LHCN-M2 (cell line): ENCODE measurements at regions not wholly inside any gene's neighbourhood (a gene's known extent, or its start where the extent isn't known, plus 50 kb on each side); places are given as distances from the start of the nearest gene placed in this dataset.
A peak's percentile ranks its signal among the peaks of the same experiment; 100 is the strongest.
"Not testable (repeated sequence)": the region's sequence is repeated elsewhere in the genome, so short reads cannot be mapped to it uniquely, and the experiment has no call there.

ENCODE experiments used
- DNase-seq: peaks from one replicate; pipeline ENCODE4 v3.0.0-alpha.2; 2012; ENCODE audit warnings: low read depth

DNA sequence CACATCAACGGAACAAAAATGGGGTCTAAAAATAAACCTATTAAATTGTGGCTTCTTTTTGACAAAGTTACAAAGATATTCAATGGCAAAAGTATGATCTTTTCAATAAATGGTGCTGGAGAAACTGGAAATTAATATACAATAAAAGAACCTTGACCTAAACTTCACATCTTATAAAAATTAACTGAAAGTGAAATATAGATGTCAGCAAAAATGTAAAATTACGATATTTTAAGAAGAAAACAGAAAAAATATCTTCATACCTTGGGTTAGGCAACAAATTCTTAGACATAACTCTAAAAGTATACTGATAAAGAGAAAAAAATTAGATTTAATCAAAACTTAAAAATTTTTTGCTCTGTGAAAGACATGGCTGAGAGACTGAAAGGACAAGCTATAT lies 1909.5 kb upstream of the CDH9 start:
- DNase-seq = no peak

DNA sequence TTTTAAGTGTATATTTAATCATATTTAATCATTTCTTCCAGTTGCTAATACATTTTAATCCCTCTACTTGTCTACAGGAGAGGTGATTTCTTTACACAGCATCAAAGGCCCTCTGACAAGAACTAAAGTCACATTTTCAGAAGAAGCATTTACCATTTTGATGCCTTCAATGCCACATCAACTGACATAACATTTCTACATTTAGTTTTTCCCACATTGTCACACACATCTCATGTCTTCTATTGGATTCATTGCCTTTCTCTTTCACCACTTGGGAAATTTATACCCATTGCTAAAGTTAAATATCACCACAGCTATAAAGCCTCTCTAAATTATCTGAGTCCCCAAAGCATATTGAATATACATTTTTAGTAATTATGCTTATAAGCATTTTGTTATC lies 1907.5 kb upstream of the CDH9 start:
- no peak for DNase-seq

DNA sequence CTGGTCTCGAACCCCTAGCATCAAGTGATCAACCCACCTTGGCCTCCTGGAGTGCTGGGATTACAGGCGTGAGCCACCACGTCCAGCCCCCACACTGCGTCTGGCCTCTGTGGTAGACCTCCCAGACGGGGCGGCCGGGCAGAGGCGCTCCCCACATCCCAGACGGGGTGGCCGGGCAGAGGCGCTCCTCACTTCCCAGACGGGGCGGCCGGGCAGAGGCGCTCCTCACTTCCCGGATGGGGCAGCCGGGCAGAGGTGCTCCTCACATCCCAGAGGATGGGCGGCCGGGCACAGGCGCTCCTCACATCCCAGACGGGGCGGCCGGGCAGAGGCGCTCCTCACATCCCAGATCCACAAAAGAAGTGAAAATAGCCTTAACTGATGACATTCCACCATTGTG lies 1891.0 kb upstream of the CDH9 start:
- DNase-seq = not testable (repeated sequence)

DNA sequence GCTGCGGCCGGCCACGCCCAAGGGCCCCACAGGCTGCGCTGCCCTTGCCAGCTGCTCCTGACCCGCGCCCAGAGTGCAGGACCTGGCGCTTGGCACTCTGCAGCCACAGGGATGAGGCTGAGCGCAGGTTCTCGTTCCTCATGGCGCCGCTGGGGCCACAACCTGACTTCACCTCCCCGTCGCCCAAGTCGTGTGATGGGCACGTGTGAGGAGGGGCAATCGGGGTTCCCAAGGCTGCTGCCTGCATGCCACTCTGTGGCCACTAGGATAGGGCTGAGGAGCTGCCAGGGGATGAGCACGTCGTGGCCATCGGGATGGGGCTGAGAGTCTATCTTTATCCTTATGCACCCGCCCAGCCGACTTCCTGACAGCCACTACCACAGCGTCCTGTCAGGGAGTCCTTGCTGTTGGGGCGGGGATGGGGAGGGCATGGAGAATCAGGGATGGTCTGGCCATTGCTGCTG lies 1890.0 kb upstream of the CDH9 start:
- DNase-seq = not testable (repeated sequence)

DNA sequence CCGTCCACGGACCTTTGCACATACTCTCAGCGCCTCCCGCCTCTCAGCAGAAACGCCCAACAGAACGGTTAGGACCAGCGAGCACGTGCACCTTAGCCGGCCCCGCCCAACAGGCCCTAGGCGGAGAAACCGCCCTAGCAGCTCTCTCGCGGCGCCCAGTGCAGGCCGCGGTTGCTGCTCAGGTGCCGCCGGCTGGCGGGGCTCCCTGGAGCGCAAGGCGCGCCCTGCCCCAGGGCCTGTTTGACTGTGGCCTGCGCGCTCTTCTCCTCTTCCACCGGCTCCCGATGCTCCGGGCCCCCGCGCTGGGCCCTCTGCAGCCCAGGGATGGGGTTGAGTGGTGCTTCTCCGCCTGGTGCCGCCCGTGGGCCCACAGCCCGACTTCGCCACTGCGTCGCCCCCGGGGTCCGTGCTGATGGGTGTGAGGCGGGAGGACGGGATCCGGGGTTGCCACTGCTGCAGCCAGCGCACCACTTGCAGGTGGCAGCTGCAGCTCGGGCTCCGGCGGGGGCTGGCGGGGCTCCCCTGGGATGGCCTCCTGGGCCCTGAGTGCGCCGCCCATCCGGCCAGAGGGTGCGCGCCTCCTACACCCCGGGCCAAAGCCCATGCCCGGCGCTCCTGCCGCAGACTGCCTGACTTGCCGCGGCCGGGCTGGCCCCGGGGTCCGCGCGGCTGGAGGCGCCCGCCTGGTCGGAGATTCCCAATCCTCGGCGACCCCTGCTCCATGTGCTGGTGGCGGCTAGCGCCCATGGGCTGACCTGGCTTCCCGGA lies 1889.4 kb upstream of the CDH9 start:
- DNase-seq = no peak

DNA sequence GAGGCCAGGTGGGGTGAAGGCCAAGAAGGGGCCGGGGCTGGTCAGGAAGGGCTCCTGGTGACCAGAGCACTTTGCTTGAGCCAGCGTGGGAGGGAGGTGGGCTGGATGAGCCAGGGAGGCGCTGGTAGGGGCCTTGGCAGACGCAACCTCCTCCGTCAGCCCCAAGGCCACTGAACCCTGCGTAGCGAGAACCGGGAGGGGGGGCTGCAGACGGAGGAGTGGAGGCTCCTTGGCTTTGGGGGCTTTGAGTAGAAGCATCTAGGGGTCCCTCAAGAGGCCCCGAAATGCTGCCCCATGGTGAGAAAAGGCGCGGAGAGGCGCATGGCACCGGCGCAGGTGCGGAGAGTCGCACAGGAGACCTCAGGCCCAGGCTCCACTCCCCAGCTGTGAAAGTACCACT lies 1888.0 kb upstream of the CDH9 start:
- DNase-seq = no peak

DNA sequence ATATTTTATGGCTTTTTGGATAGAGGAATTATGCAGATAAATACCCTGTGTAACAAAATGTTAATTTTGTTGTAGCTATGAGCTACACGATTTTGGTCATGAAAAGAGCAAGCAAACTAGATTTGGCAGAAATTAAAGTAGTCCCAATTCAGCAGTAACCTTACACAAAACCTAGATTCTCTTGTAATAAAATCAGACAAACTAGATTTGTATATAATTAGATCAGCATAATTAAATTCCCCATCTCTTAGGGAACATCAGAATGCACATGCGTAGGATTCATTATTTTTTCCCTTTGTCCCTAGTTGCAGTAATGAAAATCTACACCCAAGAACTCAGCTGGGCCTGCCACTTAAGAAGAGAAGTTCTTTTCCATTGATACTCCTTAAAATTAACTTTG lies 1879.2 kb upstream of the CDH9 start:
- DNase-seq = no peak

DNA sequence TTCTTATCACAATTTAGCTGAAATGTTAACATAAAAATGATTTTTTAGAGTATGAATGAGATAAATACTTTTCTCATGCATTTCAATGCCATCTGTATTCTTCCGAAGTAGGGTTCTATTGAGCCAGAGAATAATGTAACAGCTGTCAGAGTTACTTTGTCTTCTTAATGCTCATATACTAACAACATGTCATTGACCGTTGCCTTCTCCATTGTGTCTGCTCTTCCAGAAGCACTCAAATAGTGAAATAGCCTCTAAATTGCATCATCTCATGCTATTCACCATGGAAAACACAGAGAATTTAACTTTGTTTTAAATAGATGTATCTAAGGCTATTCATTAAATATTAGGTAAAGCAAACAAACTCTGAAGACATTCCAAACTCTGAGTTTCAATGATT lies 1875.9 kb upstream of the CDH9 start:
- no peak for DNase-seq

DNA sequence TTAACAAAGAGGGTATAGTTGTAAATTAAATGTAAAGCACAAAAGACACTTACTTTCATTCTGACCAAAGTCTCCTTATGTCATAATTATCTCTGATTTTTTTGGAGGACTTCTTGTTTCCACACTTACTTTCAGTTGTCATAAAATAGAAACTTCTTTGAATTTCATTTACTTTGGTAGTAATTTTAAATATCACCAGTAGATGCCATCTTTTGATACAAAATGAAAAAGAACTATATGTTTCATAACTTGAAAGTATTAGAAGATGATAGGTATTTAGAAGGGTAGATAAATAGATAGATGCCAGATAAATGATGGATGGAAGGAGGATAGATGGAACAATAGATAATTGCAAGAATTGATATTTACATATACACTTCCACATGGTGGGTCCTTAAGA lies 1865.3 kb upstream of the CDH9 start:
- no peak for DNase-seq

DNA sequence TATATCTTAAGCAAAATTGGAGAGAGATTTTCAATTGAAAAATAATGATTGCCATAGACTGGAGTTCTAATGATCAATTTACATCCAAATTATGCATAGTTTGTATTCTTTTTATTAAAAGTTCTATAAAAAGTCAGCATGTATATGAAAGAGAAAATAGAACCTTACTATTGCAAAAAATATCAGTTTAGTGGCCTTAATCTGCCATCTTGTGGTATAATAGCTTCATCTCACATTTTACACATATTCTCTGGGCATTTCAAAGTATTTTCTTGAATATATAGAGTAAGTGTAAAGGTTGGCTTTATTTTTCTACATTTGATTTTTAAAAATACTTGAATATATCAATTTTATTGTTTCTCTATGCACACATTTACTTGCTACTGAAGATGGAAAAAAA lies 1858.6 kb upstream of the CDH9 start:
- DNase-seq = peak; percentile 13

DNA sequence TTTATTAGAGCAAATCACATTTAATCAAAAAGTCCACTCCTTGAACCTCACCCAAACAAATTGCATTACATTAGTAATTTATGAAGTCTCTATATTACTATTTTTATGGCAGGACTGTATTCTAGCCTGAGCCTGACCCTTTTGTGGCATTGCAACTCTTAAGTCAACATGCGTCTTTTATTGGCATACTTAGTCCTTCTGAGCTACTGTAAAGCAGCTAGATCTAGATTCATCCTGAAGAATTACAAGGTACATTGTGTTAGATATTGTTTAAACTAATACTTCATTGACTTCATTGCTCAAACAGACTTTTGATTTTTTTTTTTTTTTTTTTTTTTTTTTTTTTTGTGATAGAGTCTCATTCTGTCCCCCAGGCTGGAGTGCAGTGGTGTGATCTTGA lies 1842.5 kb upstream of the CDH9 start:
- DNase-seq = no peak

DNA sequence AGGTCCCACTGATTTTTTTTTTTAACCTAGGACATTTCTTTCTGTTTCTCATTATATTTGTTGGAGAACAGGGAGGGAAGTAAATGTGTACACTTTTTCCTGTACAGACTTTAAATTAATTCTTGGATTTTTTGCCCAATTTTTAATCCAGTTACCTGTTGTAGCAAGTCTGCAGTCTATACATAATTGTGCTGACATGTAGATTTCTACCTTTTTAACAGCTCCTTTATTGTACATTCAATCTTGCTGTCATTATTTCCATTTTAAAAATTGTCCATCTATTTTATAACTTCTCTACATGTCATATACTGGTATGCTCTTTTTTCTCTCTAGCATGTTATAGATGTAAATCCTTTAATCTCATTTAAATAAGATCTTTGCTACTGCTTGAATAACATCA lies 1838.7 kb upstream of the CDH9 start:
- no peak for DNase-seq

DNA sequence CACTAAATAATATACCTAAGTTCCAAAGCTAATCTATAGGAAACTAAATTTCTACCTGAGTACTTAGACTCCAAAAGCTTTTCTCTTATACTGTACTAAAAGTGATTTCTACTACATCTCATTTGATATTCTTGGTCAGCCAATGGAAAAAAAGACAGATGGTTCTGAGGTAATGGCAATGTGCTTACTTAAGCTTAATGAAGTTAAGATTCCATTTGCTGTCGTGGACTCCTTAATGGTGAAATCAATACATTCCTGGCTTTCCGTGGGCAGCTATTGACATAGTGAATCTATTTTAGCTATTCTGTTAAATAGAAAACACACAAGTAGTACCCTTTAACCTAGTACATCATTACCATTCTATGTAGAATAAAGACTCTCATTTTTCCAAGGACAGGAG lies 1825.6 kb upstream of the CDH9 start:
- DNase-seq = no peak

DNA sequence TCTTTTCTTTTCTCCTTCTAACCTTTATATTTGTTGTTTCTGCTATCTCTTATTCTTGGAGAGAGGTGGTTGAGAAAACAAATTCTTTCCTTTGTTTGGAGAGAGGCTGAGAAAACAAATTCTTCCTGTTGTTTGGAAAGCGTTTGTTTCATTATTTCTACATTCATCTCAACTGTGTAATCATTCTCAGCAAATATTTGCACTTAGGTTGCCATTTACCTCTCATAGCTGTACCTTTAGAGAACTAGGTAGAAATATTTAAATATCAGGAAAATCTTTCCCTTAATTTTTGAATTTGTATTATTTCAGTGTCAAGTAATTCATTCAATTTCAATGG lies 1824.4 kb upstream of the CDH9 start:
- no peak for DNase-seq

DNA sequence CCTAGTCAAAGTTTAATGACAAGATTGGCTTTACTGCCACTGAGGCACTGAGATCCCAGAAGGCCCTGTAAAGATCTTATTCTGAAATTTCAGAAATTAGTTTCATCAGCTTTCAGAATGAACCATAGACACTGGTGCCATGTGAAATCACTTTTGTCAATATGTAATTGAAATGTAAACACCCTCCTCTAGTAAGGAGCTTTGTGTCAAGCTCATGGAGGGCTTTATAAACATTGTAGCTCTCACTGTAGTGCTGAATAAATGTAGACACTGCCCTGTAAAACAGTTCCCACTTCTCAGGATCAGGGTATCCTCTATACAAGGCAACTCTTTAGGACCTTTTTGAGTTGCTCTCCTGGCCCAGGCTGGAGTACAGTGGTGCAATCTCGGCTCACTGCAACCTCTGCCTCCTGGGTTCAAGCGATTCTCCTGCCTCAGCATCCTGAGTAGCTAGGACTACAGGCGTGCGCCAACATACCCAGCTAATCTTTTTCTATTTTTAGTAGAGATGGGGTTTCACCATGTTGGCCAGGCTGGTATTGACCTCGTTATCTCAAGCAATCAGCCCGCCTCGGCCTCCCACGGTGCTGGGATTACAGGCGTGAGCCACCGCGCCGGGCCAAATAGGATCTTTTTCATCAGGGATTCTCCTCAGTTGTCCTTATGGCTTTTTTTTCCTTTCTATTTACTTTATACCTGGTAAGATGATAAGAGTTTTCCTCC lies 1823.9 kb upstream of the CDH9 start:
- DNase-seq = no peak

DNA sequence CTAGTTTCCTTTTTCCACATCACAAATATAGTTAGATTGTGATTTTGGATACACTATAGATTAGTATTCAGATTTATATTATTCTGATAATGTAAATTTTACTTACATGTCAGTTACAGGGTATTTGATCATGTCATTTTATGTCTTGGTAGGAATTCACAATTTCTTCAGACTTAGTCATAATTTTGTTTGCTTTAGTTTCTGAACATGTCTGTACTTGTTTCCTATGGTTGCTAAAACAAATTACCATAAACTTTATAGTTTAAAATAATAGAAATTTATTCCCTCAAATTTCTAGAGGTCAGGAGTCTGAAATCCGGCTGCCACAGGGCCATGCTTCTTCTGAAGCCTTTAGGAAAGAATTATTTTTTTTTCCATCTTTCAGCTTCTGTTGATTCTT lies 1817.2 kb upstream of the CDH9 start:
- DNase-seq = peak; percentile 13

DNA sequence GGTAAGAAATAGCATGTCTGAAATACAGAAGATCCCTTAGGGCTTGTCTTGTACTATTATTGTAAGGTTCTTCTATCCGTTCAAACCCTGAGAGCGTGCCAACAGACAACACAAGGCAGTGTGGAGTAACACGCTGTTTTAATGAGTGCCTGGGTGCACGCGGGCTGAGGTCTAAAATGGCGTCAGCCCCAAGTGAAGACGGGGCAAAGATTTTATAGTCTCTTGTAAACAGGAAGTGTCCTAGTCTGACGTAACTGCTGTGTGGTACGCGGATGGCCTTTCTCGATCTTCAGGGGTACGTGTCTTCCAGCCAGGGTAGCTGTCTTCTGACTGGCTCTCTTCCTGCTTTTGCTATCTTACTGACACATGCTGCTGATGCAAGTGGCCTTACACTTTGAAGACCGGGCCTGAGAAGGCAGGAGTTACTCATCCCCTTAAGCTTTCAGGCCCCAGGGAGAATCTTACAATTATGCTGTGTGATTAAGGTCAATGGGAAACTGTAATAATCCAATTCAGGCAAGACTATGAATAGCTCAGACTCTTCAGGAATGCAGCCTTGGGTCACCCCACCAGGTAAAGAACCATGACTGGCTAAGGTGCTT lies 1812.0 kb upstream of the CDH9 start:
- peak; percentile 13 for DNase-seq

DNA sequence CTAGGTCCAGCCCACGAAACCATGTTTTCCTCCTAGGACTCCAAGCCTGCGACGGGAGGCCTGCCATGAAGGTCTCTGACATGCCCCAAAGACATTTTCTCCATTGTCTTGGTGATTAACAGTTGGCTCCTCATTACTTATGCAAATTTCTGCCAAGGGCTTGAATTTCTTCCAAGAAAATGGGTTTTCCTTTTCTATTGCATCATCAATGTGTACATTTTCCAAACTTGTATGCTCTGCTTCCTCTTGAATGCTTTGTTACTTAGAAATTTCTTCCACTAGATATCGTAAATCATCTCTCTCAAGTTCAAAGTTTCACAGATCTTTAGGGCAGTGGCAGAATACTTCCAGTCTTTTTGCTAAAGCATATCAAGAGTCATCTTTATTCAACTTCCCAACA lies 1792.7 kb upstream of the CDH9 start:
- DNase-seq = no peak

DNA sequence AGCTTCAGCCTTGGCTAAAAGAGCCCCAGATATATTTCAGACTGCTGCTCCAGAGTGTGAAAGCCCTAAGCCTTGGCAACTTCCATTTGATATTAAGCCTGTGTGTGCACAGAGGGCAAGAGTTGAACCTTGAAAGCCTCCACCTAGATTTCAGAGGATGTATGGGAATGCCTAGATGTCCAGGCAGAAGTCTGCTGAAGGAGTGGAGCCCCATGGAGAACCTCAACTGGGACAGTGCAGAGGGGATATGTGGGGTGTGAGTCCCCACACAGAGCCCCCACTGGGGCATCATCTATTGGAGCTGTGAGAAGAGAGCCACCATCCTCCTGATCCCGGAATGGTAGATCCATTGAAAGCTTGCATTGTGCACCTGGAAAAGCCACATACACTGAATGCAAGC lies 1784.8 kb upstream of the CDH9 start:
- DNase-seq = no peak

DNA sequence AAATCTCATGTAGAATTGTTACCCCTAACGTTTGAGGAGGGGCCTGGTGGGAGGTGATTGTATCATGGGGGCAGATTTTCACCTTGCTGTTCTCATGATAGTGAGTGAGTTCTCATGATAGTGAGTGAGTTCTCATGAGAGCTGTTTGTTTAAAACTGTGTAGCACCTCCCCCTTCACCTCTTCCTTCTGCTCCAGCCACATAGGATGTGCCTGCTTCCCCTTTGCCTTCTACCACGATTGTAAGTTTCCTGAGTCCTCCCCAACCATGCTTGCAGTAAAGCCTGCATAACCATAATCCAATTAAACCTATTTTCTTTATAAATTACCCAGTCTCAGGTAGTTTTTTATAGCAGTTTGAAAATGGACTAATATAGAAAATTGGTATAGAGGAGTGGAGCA lies 1783.7 kb upstream of the CDH9 start:
- DNase-seq = no peak

DNA sequence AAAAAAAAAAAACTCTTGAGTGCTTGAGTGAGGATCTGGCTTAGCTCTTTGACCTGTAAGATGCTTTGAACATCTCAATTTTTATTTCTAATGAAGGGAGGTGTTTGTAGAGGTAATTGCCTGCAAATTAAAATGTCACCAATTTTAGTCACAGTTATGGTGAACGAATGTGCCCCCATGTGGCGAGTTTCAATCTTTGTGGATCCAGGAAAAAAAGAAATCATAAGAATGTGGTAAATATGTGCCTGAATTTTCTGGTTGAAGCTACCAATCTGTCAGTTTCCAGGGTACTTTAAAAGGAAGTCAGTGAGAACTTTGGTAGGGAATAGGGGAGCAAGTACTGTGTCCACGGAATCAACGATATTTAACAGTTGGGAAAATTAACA lies 1772.4 kb upstream of the CDH9 start:
- peak; percentile 2 for DNase-seq

DNA sequence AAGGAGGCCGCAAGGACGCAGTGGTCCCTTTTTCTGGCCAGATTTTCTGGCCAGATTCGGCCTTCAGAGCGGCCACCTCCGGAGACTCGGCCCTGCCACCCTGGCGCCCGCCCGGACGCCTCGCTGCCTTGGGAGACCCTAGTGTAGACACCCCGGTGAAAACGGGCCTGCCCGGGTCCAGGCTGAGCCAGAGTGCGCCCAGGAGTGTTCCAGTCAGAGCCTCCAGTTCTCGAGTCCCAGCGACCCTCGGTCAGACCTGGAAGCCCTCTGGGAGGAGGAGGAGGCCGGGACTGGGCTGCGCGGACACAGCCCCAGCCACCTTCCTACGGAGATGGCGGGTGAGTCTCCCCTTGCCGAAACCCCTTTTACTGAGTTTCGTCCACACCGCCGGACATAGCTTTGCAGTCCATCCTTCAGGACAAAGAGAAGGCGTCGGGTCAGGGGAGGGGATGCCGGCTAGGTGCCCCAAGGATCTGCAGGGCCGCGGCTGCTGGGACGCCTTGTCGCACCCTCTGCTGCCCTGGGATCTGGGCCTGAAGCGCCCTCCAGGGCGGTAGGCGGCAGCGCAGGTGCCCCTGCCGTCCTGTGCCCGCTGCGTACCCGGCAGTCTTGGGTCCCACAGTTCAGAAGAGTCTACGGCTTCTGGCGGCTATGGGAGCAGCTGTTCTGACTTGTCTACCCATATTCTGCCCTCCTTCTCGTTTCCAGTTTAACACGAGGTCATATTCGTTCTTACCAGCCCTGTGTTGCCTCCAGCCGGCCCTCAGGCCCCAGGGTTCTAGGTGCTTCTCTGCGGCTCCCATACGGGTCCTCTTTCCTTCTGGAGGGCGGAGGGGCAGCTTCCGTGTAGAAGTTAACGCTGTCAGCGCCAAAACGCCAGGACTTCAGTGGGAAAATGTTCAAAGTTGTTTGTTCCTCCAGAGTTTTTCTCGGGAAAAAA lies 1771.7 kb upstream of the CDH9 start:
- DNase-seq = no peak
